Left renal pelvis (tissue), 4 donors: ENCODE measurements at regions not wholly inside any gene's neighbourhood (a gene's known extent, or its start where the extent isn't known, plus 50 kb on each side); places are given as distances from the start of the nearest gene placed in this dataset.

Experiments
- DNase-seq, 4 donors: peaks; one replicate each; pipeline ENCODE4 v3.0.0-alpha.2; 2013; ENCODE audit warnings: low read depth in 4 of 4, low spot score in 3 of 4

DNA sequence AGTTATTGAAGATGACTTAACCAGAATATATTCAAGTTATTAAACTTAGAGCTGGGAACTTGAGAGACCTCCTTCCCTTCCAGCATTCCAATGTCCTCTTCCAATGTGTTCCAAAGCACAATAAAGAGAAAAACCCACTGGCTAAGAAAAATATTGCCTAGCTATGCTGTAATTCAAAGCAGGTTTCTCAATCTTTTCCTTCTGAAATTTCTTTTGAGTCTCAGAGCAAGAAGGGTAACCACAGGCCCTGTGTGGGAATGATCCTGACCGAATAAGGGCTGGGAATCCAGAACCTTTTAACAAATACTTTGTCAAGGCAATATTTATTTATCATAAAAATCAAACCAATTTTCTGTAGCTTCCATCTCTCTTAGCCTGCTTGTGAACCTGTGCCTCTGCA, 150.7 kb upstream of the SFRP2 start:
- DNase-seq = no peak

DNA sequence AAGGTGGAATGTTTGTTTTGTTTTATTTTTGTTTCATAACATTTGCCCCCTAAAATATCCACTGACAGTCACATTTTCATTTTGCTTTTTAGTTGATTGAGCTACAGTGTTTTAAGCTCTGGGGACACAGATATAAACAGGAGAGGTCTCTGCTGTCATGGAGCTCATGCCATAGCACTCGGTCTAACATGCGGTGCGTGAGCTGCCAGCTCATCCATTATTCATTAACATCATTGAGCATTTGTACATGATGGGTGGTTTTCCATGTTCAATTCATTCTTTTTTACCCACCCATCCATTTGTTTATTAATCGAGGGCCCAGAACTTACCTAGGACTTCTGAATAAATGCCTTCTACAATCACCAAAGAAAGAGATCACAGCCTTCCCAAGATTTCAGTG, 150.1 kb upstream of the SFRP2 start:
- no peak for DNase-seq

GRCh38 chr4:153937289-153937688, 148.4 kb upstream of the SFRP2 start:
- no peak for DNase-seq

DNA sequence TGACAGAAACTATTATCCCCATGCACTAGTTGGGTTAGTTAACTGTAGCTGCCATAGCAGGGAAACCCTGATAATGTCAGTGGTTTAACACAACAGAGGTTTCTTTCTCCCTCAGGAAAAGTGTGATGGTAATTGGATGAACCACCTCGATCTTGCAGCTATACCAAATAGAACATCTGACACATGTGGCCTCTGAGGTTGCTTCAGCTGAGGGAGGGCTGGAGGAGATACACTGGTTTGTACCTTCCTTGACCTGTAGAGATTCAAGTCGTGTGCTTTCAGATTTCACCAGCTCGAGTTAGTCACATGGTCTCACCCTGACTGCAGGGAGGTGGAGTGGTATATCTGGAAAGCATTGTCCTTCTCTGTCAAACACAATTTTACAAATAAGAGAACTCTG, 147.2 kb upstream of the SFRP2 start:
- DNase-seq = no peak

DNA sequence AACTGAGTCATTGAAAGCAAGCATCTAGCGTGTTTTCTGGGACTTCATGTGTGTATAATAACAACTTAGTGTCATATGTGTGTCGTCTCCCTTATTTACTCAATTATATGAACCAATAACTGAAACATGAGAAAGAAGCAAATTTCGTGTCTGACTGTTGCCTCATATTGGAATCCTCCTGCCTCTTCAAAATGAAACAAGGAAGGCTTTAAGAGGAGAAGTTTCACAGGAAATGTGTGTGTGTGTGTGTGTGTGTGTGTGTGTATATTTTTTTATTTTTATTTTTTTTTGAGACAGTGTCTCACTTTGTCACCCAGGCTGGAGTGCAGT, 145.8 kb upstream of the SFRP2 start:
- no peak for DNase-seq

- no peak for DNase-seq
These were observed 145.2 kb upstream of the SFRP2 start for GRCh38 chr4:153933915-153934687.

DNA sequence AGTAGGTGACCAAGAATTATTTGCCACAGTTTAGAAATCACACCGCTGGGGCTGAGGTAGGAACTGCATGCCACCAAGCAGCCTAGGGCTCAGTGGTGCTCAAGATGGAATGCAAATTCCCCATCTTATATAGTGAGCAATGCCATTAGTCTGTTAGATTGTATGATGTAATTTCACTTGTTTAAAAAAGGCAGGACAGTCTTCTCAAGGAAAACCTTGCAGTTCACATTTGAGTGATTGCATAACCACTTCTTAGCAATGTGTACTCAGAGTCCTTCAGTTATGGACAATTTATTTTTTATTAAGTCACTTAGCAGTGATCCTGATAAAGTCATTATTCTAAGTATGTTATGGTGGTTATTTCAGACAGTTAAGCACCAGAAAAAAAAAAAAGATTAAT, 142.9 kb upstream of the SFRP2 start:
- DNase-seq = no peak

DNA sequence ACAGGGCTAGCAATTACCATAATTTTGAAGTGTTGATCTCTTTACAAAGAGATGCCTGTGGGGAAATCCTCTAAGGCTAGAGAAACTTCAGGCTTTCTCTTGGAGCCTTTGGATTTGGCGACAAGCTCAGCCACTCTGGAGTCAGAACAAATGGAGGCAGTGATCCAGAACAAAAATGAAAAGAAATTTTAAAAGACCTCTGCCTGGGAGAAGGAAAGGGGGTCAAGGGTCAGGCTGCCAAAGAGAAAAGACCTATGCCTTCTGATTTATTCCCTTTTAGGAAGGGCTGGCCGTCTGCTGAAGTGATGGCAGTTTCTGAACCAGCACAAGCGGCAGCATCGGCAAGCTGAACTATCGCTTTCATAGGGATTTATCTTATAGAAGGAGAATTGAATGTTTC, 140.8 kb upstream of the SFRP2 start:
- no peak for DNase-seq

DNA sequence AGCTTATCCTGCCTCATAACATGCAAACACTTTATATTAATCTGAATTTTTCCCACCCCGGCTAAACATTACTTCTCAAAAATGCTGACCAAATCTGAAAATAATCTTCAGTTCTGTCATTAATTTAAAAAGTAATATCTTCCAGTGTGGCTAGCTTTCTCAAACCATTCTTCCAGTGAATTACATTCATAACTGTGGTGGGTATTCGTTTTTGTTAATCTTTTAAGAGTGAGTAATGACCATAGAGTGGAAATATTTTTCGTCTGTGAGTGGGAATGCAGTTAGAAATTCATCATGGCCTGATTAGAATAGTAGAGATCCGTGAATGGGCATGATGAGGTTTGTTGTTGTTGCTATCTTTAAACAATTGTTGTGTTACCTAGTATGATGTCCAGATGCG, 138.6 kb upstream of the SFRP2 start:
- DNase-seq = no peak

DNA sequence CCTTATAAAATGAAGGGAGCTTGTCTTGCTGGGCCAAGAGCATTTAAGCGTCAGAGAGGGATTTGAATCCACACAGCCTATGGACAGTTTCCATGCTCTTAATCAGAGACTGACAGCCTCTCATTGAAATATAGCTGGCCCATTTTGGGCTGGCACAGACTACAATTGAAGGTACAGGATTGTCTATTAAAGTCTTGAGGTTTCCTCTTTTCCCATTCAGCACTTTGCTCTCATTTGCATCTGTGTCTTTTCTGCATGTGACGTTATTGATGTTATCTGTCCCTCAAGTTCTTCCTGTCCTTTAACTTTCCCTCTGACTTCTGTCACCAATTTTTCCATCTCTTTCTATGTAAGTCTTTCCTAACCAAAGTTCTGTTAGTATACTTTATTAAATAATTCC, 133.3 kb upstream of the SFRP2 start:
- DNase-seq = no peak

DNA sequence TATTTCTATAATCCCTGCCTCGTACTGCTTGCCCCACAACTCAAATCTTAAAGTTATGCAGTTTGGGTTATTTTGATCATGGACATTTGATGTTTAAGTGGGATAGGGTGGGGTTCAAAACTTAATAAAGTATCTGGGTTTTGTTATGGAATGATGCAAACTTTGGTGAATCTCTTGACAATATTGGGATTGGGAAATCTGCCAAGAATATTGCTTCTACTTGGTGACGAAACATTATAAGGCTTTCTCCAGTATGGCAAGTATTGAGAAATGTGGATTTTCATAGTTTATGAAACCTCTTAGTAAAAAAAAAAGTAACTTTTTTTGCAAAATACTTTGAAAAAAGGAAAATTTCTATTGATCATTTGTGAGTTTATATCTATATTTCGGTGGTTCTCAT, 130.8 kb upstream of the SFRP2 start:
- DNase-seq = no peak

- DNase-seq = no peak
These were observed 127.4 kb upstream of the SFRP2 start for GRCh38 chr4:153916273-153916755.

- DNase-seq = no peak
These were observed 123.4 kb upstream of the SFRP2 start for GRCh38 chr4:153912301-153912700.

DNA sequence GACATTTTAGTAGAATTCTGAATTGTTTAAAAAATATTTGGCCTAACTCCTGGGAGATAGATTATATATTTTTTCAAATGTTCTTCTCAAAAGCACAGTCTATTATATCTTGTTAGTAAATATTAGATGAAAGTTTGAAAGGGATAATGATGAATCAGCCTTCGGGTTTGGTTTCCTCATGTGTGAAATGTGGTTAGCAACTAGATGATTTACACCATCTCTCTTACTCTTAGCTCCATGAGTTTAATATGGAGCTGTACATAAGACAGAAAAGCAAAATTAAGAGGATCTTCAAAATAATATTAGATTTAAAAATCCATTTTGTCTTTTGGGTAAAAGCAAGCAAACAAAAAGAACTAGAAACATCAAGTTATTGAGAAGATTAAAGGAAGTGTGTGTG, 120.8 kb upstream of the SFRP2 start:
- no peak for DNase-seq

- no peak for DNase-seq
These were observed 117.3 kb upstream of the SFRP2 start for GRCh38 chr4:153906231-153906630.

- DNase-seq = no peak
These were observed 116.3 kb upstream of the SFRP2 start for GRCh38 chr4:153905231-153905630.

DNA sequence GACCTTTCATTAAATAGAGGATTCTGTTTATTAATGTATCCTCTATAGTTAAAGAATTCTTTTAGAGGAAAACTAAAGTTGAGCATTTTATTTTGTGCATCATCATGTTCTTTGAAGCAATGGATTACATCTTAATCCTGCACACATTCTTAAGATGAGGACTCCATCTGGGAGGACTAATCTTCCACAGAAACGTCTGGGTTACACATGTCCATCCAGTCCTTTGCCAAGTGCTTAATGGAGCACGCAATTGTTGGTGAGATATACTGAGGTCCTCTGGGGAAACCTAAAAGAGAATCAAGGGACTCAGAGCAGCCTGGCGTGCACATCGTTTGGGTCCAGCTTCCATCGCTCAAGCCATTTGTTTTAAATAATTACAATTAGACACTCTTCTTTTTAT, 115.1 kb upstream of the SFRP2 start:
- DNase-seq = no peak

- no peak for DNase-seq
These were observed 112.3 kb upstream of the SFRP2 start for GRCh38 chr4:153901220-153901619.

DNA sequence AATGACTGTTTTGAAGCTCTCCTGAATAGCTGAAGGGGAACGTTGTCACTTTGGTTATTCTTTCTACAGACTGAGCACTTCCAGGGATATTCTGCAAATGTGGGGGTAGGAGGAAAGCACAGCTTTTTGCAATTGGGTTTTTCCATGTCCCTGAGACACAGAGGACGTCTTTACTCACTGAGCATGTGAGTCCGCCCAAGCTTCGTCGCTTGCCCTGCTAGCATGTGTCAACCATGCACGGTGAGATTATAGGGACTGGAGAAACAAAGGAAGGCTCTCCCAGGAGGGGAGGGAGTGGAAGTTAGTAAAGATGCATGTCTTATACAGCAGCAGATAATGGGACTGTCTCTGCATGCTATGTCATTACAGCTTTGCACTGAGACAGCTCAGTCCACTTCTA, 111.5 kb upstream of the SFRP2 start:
- no peak for DNase-seq

DNA sequence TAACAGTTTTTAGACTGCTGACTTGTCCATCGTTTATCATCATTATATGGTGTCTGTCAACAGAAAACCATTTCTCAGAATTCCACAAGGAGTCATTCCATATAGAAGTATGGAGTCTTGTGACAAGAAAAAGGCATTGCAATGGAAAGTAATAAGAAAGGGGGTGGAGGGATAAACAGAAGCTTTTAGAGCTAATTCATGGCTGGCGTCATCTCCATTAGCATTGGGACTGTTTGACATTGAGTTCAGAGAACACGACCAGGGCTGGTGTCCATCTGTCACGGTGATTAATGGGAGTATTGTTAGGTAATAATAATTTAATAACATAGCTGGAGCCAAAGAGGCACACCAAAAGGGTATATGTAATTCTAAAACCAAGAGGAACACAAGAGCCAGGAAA, 101.9 kb upstream of the SFRP2 start:
- DNase-seq = no peak

DNA sequence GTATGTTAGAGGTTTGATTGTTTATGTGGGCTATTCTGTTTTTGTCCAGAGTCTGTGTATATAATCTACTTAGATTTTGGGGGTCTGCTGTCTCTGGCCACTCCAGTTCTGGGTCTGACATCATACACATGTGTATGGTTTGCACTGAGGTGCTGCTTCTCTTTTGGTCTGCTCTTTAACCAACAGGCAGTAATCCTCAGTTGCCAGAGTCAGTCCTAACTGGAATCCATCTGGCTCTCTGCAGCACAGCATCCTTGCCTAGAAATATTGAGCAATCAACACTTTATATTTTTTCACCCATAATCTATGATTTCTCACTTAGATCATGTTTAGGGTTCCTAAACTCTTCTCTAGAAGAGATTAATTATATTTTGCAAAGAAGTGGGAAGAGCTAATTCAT, 98.3 kb upstream of the SFRP2 start:
- DNase-seq = no peak

DNA sequence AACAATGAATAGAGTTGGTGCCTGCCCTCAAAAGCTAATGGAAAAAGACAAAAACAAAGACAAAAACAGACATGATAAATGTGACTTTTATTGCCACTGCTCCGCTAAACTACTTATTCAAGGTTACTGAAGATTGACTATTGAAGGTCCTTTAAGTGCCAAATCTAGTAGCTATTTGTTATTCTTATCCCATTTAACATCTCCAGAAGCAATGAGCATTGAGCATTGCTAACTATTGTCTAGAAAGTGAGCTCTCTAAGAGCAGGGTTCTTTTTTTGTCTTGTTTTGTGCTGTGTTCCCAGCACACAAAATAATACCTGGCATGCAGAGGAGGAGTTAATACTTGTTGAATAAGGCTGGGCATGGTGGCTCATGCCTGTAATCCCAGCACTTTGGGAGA, 95.4 kb upstream of the SFRP2 start:
- DNase-seq = no peak

- no peak for DNase-seq
These were observed 92.1 kb upstream of the SFRP2 start for GRCh38 chr4:153880983-153881382.
